ENCODE measurements at regions not wholly inside any gene's neighbourhood (a gene's known extent, or its start where the extent isn't known, plus 50 kb on each side); places are given as distances from the start of the nearest gene placed in this dataset.

GRCh38 chr19:30880151-30880550 is 469.1 kb downstream of the TSHZ3 start:
- Histone ChIP-seq H3K9me3 (no peaks in the 10 kb centered on the region), H3K27me3 (no peaks in the 10 kb centered on the region), H3K36me3 (no peaks in the 10 kb centered on the region), H3K27ac (no peak overlapping the region), H3K4me3 (no peak overlapping the region), H3K4me1 (peaks cover 0 to 5% (median 2%) of the 10 kb centered on the region in 4 donors)
- TF ChIP-seq EP300 (IDR thresholded peaks at IDR 0.05) (no peak), POLR2A (IDR thresholded peaks at IDR 0.05) (no peak), POLR2AphosphoS5 (IDR thresholded peaks at IDR 0.05) (no peak), CTCF (IDR thresholded peaks at IDR 0.05) (no peak)
- WGBS, 2 donors = 74 to 76% methylated on average over 4 of the region's 4 CpGs
- no peak for ATAC-seq (ENCODE audit: low FRiP score in 2 of 2)
- no peak for DNase-seq

GRCh38 chr19:30879736-30880135 is 469.5 kb downstream of the TSHZ3 start:
- Histone ChIP-seq H3K4me1 (peaks cover 0 to 5% (median 2%) of the 10 kb centered on the region in 4 donors), H3K9me3 (no peaks in the 10 kb centered on the region), H3K36me3 (no peaks in the 10 kb centered on the region), H3K27me3 (no peaks in the 10 kb centered on the region), H3K4me3 (no peak overlapping the region), H3K27ac (no peak overlapping the region)
- DNase-seq = no peak
- 76 to 84% methylated on average over 3 of the region's 3 CpGs for WGBS, 2 donors
- TF ChIP-seq POLR2AphosphoS5 (IDR thresholded peaks at IDR 0.05) = no peak
- no peak for TF ChIP-seq CTCF (IDR thresholded peaks at IDR 0.05)
- TF ChIP-seq EP300 (IDR thresholded peaks at IDR 0.05) = no peak
- no peak for TF ChIP-seq POLR2A (IDR thresholded peaks at IDR 0.05)
- ATAC-seq (ENCODE audit: low FRiP score in 2 of 2) = no peak

- H3K27me3 ChIP-seq = no peaks in the 10 kb centered on the region
- 84 to 94% methylated on average over 3 of the region's 3 CpGs for WGBS, 2 donors
- no peak for TF ChIP-seq POLR2A (IDR thresholded peaks at IDR 0.05)
- TF ChIP-seq POLR2AphosphoS5 (IDR thresholded peaks at IDR 0.05) = no peak
- no peak for TF ChIP-seq CTCF (IDR thresholded peaks at IDR 0.05)
- TF ChIP-seq EP300 (IDR thresholded peaks at IDR 0.05) = no peak
- DNase-seq (no peak), ATAC-seq (ENCODE audit: low FRiP score in 2 of 2) (no peak)
- no peak overlapping the region for H3K27ac ChIP-seq
- H3K36me3 ChIP-seq = no peaks in the 10 kb centered on the region
- no peak overlapping the region for H3K4me3 ChIP-seq
- no peaks in the 10 kb centered on the region for H3K9me3 ChIP-seq
- H3K4me1 ChIP-seq = peaks cover 0 to 5% (median 2%) of the 10 kb centered on the region in 4 donors
Measured at GRCh38 chr19:30879225-30879624, 470.0 kb downstream of the TSHZ3 start.

DNA sequence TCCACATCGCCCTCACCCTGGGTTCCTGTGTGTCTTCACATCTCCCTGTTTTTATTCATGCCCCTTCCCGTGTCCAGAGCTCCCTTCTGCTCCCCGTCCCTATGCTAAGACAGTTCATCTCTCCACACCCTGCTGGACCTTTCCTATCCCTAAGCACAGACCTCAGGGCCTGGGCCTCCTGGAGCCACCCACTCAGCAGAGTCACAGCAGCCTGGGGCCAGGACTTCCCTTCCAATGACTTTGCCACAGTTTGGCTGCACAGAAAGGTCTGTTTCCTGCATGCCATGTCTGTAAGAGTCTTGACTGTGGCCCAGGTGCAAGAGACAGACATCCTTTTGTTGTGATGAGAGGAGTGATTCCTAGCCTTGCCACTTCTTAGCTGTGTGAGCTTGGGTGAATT is 470.7 kb downstream of the TSHZ3 start:
- TF ChIP-seq POLR2AphosphoS5 (IDR thresholded peaks at IDR 0.05) = no peak
- TF ChIP-seq CTCF (IDR thresholded peaks at IDR 0.05) = no peak
- TF ChIP-seq POLR2A (IDR thresholded peaks at IDR 0.05) = no peak
- no peak for TF ChIP-seq EP300 (IDR thresholded peaks at IDR 0.05)

DNA sequence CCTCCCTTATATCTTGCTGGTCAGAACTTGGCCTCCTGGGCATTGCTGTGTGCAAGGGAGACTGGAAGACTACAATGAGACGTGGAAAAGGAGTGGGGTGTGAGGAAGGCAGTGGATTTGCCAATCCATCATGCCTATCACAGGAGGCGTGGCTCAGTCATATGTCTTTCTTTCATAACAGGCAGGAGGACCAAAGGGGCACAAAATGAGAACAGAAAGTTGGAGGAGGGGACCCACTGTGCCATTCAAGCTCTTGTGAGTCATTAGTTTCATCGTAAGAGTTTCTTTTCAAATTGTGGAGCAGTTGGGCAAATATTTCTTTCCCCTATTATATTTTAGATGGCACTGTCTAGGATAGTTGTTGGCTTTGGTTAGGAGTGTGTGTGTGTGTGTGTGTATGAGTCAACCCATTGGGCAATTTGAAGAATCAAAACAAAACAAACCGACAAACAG is 471.5 kb downstream of the TSHZ3 start:
- Histone ChIP-seq H3K4me1 (peaks cover 0 to 5% (median 2%) of the 10 kb centered on the region in 4 donors), H3K4me3 (no peak overlapping the region), H3K27me3 (no peaks in the 10 kb centered on the region), H3K9me3 (no peaks in the 10 kb centered on the region), H3K27ac (peak overlapping the region in 1 of 4 donors; percentile 36), H3K36me3 (no peaks in the 10 kb centered on the region)
- 69% methylated on average over 4 of the region's 4 CpGs for WGBS, 2 donors
- peak; percentile 30 to 67 for ATAC-seq (ENCODE audit: low FRiP score in 2 of 2)
- peak in 1 of 2 donors; percentile 50 for DNase-seq
- no peak for TF ChIP-seq CTCF (IDR thresholded peaks at IDR 0.05)
- TF ChIP-seq POLR2A (IDR thresholded peaks at IDR 0.05) = no peak
- no peak for TF ChIP-seq EP300 (IDR thresholded peaks at IDR 0.05)
- no peak for TF ChIP-seq POLR2AphosphoS5 (IDR thresholded peaks at IDR 0.05)

More for the DNA sequence above, 470.7 kb downstream of the TSHZ3 start:
- Histone ChIP-seq H3K4me1 (peaks cover 0 to 5% (median 2%) of the 10 kb centered on the region in 4 donors), H3K36me3 (no peaks in the 10 kb centered on the region), H3K27ac (peak overlapping the region in 1 of 4 donors; percentile 36), H3K27me3 (no peaks in the 10 kb centered on the region), H3K4me3 (no peak overlapping the region), H3K9me3 (no peaks in the 10 kb centered on the region)
- 85 to 87% methylated on average over 2 to 3 of the region's 3 CpGs for WGBS, 2 donors
- DNase-seq = no peak
- no peak for ATAC-seq (ENCODE audit: low FRiP score in 2 of 2)
